Central memory CD8-positive, alpha-beta T cell (primary cell): ENCODE measurements at regions not wholly inside any gene's neighbourhood (a gene's known extent, or its start where the extent isn't known, plus 50 kb on each side); places are given as distances from the start of the nearest gene placed in this dataset.
A peak's percentile ranks its signal among the peaks of the same experiment; 100 is the strongest.
"Not testable (repeated sequence)": the region's sequence is repeated elsewhere in the genome, so short reads cannot be mapped to it uniquely, and the experiment has no call there.

Experiments
- ATAC-seq: fragments of 150-1000 bp; cut with Tn5 transposase; replicated peaks from 2 replicates; pipeline ENCODE4 v1.10.0; 2022; ENCODE audit warnings: mild to moderate bottlenecking, moderate FRiP score, moderate number of reproducible peaks; ENCODE audit not compliant: poor library complexity, severe bottlenecking; ENCODE audit errors: extremely low read depth
- DNase-seq, 2 donors: peaks; one replicate each; pipeline ENCODE4 v3.0.0; 2021; ENCODE audit warnings: low spot score in 2 of 2
- H3K27ac Mint-ChIP-seq: one replicate; pipeline ENCODE4 v1.8.0; 2022; ENCODE audit warnings: low read depth, mild to moderate bottlenecking, moderate library complexity, mixed read lengths
- H3K27me3 Mint-ChIP-seq: one replicate; pipeline ENCODE4 v1.8.0; 2022; ENCODE audit warnings: mixed read lengths
- H3K36me3 Mint-ChIP-seq: one replicate; pipeline ENCODE4 v1.8.0; 2022; ENCODE audit warnings: mild to moderate bottlenecking, moderate library complexity, mixed read lengths; ENCODE audit not compliant: insufficient read depth
- H3K4me1 Mint-ChIP-seq: one replicate; pipeline ENCODE4 v1.8.0; 2022; ENCODE audit warnings: mixed read lengths
- H3K4me3 Mint-ChIP-seq: one replicate; pipeline ENCODE4 v1.8.0; 2022; ENCODE audit warnings: mild to moderate bottlenecking, moderate library complexity, mixed read lengths
- H3K9me3 Mint-ChIP-seq: one replicate; pipeline ENCODE4 v1.8.0; 2022; ENCODE audit warnings: mixed read lengths

DNA sequence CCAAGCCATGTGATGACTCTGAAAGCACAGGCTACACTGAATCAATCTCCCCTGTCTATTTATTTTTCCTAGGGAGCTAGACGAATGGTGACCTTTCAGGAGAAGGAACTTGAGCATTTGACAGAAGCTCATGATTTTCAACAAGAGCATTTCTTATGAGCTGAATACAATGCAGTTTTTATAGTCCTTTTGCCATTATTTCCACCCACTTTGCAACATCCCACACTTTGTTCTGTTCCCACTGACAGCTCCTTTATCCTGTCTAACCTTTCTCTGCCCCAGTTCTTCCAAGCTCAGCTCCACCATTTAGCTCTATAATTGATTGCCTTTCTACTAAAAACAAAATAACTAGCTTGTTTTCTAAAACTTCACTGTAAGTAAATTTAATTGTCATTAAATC, 91.9 kb upstream of the PRSS1 start:
- Mint-ChIP-seq H3K36me3 (no peaks in the 10 kb centered on the region), H3K9me3 (no peaks in the 10 kb centered on the region), H3K4me3 (no peak overlapping the region), H3K4me1 (no peaks in the 10 kb centered on the region), H3K27me3 (no peaks in the 10 kb centered on the region), H3K27ac (no peak overlapping the region)
- DNase-seq = no peak
- ATAC-seq = no peak

- peak overlapping the region; percentile 72 for H3K27ac Mint-ChIP-seq
- H3K27me3 Mint-ChIP-seq = no peaks in the 10 kb centered on the region
- H3K4me3 Mint-ChIP-seq = no peak overlapping the region
- DNase-seq (no peak), ATAC-seq (no peak)
- no peaks in the 10 kb centered on the region for H3K9me3 Mint-ChIP-seq
- no peaks in the 10 kb centered on the region for H3K4me1 Mint-ChIP-seq
- no peaks in the 10 kb centered on the region for H3K36me3 Mint-ChIP-seq
These were observed 94.9 kb upstream of the PRSS1 start for GRCh38 chr7:142654398-142654797.

DNA sequence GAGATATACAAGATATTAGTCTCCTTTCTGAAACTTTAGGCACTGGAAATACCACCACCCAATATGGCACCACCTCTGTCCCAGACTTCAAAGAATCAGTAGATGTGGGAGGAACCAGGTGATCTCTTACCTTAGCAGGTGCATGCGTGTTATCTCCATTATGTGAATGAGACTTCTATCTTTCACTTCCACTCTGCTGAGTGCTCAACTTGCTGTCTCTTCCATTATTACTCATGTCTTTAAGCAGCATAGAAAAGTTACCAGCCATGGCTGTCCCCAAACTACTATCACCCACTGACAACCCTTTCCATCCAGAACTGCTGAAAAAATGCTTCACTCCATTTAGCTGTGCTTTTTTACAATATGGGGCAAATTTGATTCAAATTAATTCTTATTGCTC, 101.5 kb upstream of the PRSS1 start:
- Mint-ChIP-seq H3K9me3 (no peaks in the 10 kb centered on the region), H3K36me3 (peaks cover 2% of the 10 kb centered on the region), H3K27ac (no peak overlapping the region), H3K4me1 (no peaks in the 10 kb centered on the region), H3K4me3 (no peak overlapping the region), H3K27me3 (peaks cover 12% of the 10 kb centered on the region)
- DNase-seq = no peak
- ATAC-seq = no peak

- Mint-ChIP-seq H3K27me3 (peaks cover 24% of the 10 kb centered on the region), H3K9me3 (no peaks in the 10 kb centered on the region), H3K36me3 (peaks cover 4% of the 10 kb centered on the region), H3K4me3 (no peak overlapping the region), H3K27ac (no peak overlapping the region), H3K4me1 (no peaks in the 10 kb centered on the region)
- DNase-seq = no peak
- ATAC-seq = no peak
These were observed 102.7 kb upstream of the PRSS1 start for GRCh38 chr7:142646386-142647140.

DNA sequence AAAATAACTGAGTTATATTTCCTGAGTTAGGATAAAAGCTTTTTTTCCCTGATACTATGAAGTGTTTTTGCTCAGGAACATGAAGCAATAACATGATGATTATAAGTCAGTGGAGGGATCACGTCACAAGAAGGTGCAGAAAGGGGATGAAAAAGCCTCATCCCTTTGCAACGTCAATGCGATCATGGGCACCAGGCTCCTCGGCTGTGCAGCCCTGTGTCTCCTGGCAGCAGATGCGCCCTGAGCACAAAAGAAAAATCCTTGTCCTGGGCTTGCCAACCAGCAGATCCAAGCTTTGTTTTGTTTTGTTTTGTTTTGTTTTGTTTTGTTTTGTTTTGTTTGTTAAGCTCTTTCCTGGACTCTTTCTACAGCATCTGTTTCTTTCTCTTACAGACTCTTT, 103.5 kb upstream of the PRSS1 start:
- ATAC-seq (no peak), DNase-seq (no peak)
- no peaks in the 10 kb centered on the region for H3K9me3 Mint-ChIP-seq
- H3K36me3 Mint-ChIP-seq = peaks cover 4% of the 10 kb centered on the region
- H3K27ac Mint-ChIP-seq = no peak overlapping the region
- H3K4me3 Mint-ChIP-seq = no peak overlapping the region
- no peaks in the 10 kb centered on the region for H3K4me1 Mint-ChIP-seq
- peaks cover 28% of the 10 kb centered on the region for H3K27me3 Mint-ChIP-seq

GRCh38 chr7:142642316-142642715, 107.0 kb upstream of the PRSS1 start:
- peaks cover 4% of the 10 kb centered on the region for H3K36me3 Mint-ChIP-seq
- H3K4me3 Mint-ChIP-seq = no peak overlapping the region
- H3K9me3 Mint-ChIP-seq = no peaks in the 10 kb centered on the region
- DNase-seq = no peak
- no peaks in the 10 kb centered on the region for H3K4me1 Mint-ChIP-seq
- no peak overlapping the region for H3K27ac Mint-ChIP-seq
- no peak for ATAC-seq
- peaks cover 35% of the 10 kb centered on the region for H3K27me3 Mint-ChIP-seq

DNA sequence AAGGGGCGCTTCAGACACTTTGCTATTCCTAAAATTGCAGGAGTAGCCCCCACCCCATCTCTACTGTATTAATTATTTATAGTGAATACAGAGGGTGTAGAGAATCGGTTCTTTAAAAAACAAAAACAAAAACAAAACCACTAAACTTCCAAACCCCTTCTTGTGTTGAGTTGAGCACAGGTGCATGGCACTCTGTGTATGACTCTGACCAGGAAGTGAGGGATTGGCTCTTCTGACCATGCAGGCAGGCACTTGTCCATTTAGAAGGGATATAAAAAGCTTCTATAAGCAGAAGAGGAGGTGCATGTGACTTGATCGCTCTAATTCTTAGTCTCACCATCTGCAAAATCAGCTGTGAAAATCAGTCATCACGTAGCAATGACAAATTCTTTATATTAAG, 108.0 kb upstream of the PRSS1 start:
- not testable (repeated sequence) for ATAC-seq, H3K36me3 Mint-ChIP-seq, H3K27ac Mint-ChIP-seq, H3K9me3 Mint-ChIP-seq, H3K4me3 Mint-ChIP-seq, H3K4me1 Mint-ChIP-seq, DNase-seq
- H3K27me3 Mint-ChIP-seq = peaks cover 35% of the 10 kb centered on the region

GRCh38 chr7:142638581-142638980, 110.7 kb upstream of the PRSS1 start:
- Mint-ChIP-seq H3K4me3 (no peak overlapping the region), H3K36me3 (peaks cover 6% of the 10 kb centered on the region), H3K4me1 (no peaks in the 10 kb centered on the region), H3K27ac (no peak overlapping the region), H3K27me3 (peaks cover 29% of the 10 kb centered on the region), H3K9me3 (no peaks in the 10 kb centered on the region)
- ATAC-seq = no peak
- no peak for DNase-seq

DNA sequence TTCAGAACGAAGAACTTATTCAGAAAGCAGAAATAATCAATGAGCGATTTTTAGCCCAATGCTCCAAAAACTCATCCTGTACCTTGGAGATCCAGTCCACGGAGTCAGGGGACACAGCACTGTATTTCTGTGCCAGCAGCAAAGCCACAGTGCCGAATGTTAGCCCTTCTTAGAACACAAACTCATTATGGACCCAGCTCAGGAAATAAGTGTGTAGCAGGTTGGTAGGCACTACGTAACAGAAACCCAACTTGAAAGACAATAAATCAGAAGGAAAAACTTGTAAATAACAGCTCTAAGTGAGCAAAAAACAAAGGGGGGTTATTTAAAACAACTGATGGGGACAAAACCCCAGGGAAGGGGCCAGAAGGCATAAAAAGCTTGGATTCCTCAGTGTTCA, 112.0 kb upstream of the PRSS1 start:
- ATAC-seq (peak; percentile 55), DNase-seq (no peak)
- Mint-ChIP-seq H3K4me3 (peak overlapping the region; percentile 56), H3K9me3 (no peaks in the 10 kb centered on the region), H3K27ac (peak overlapping the region; percentile 65), H3K27me3 (peaks cover 22% of the 10 kb centered on the region), H3K4me1 (peaks cover 5% of the 10 kb centered on the region), H3K36me3 (peaks cover 6% of the 10 kb centered on the region)

DNA sequence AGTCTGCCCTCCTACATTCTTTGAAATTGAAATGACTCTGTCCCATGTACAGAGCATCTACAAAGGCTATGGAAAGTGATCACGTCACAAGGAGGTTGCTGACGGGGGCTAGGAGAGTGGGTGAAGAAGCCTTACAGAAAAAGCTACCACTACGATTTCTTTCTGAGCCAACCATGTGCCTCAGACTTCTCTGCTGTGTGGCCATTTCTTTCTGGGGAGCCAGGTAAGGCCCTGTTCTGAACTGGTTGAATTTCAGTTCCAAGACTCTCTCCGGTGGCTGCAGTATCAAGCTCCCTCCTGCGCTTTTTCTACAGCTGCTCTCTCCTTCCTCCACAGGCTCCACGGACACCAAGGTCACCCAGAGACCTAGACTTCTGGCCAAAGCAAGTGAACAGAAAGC, 112.5 kb upstream of the PRSS1 start:
- ATAC-seq (no peak), DNase-seq (no peak)
- Mint-ChIP-seq H3K27ac (peak overlapping the region; percentile 65), H3K36me3 (peaks cover 6% of the 10 kb centered on the region), H3K4me3 (peak overlapping the region; percentile 56), H3K27me3 (peaks cover 22% of the 10 kb centered on the region), H3K4me1 (peaks cover 8% of the 10 kb centered on the region), H3K9me3 (no peaks in the 10 kb centered on the region)

- not testable (repeated sequence) for ATAC-seq, H3K27ac Mint-ChIP-seq
These were observed 113.2 kb upstream of the PRSS1 start for GRCh38 chr7:142636107-142636506.

GRCh38 chr7:142632271-142633134, 116.8 kb upstream of the PRSS1 start:
- H3K4me1 Mint-ChIP-seq = peaks cover 8% of the 10 kb centered on the region
- no peaks in the 10 kb centered on the region for H3K9me3 Mint-ChIP-seq
- no peak overlapping the region for H3K4me3 Mint-ChIP-seq
- ATAC-seq = peak; percentile 74
- peaks cover 14% of the 10 kb centered on the region for H3K27me3 Mint-ChIP-seq
- no peak overlapping the region for H3K27ac Mint-ChIP-seq
- peaks cover 4% of the 10 kb centered on the region for H3K36me3 Mint-ChIP-seq
- DNase-seq = peak; percentile 30 to 44

More at GRCh38 chr7:142636107-142636506, 113.2 kb upstream of the PRSS1 start:
- H3K27me3 Mint-ChIP-seq = peaks cover 23% of the 10 kb centered on the region
- H3K9me3 Mint-ChIP-seq, DNase-seq, H3K4me1 Mint-ChIP-seq, H3K4me3 Mint-ChIP-seq, H3K36me3 Mint-ChIP-seq: not testable (repeated sequence)
